Small intestine (tissue), 7 donors: ENCODE measurements at regions not wholly inside any gene's neighbourhood (a gene's known extent, or its start where the extent isn't known, plus 50 kb on each side); places are given as distances from the start of the nearest gene placed in this dataset.

ENCODE experiments used
- DNase-seq, 2 donors: peaks; one replicate each; pipeline versions ENCODE4 v3.0.0 to v3.0.0-alpha.2; 2013
- FAIRE-seq: peaks from 2 replicates; lab custom pipeline; 2012; peaks lifted over from hg19 to GRCh38; lab: Jason Lieb, UNC
- H3K27ac ChIP-seq, 3 donors: one replicate each; pipeline ENCODE4 v1.5.1; 2013; ENCODE audit warnings: low read length in 2 of 3, mild to moderate bottlenecking in 2 of 3, control low read depth in 1 of 3, inconsistent platforms in 1 of 3, low read depth in 1 of 3, moderate library complexity in 1 of 3
- H3K27me3 ChIP-seq, 3 donors: one replicate each; pipeline ENCODE4 v1.6.1; 2013; ENCODE audit warnings: low read length in 3 of 3, inconsistent platforms in 1 of 3; ENCODE audit not compliant: control insufficient read depth in 3 of 3, insufficient read depth in 3 of 3
- H3K36me3 ChIP-seq, 3 donors: one replicate each; pipeline ENCODE4 v1.6.1; 2013; ENCODE audit warnings: low read length in 3 of 3, inconsistent platforms in 1 of 3, low read depth in 1 of 3, mild to moderate bottlenecking in 1 of 3, moderate library complexity in 1 of 3; ENCODE audit not compliant: control insufficient read depth in 3 of 3, insufficient read depth in 2 of 3
- H3K4me1 ChIP-seq, 3 donors: one replicate each; pipeline ENCODE4 v1.6.1; 2013; ENCODE audit warnings: low read length in 2 of 3, inconsistent platforms in 1 of 3, low read depth in 1 of 3, mild to moderate bottlenecking in 1 of 3, moderate library complexity in 1 of 3; ENCODE audit not compliant: control insufficient read depth in 3 of 3, insufficient read depth in 2 of 3
- H3K4me3 ChIP-seq, 3 donors: one replicate each; pipeline ENCODE4 v1.5.1; 2013; ENCODE audit warnings: low read length in 3 of 3, control low read depth in 1 of 3, inconsistent platforms in 1 of 3, low read depth in 1 of 3, mild to moderate bottlenecking in 1 of 3, moderate library complexity in 1 of 3
- H3K9me3 ChIP-seq, 2 donors: one replicate each; pipeline ENCODE4 v1.6.1; 2013; ENCODE audit warnings: low read depth in 1 of 2, low read length in 1 of 2; ENCODE audit not compliant: control insufficient read depth in 2 of 2, insufficient read depth in 1 of 2
- WGBS, 3 donors: extraction: QIAGEN DNeasy Blood & Tissue Kit; methylation state at CpG; one replicate each; pipeline ENCODE4 v1.1.7; 2013; 5-methylcytosine and 5-hydroxymethylcytosine counted together
- donor health status: healthy with polysubstance abuse.
- donor health status: control.
- donor health status: control.
- donor health status: Bipolar disorder and iron deficiency.
- donor health status: healthy.

DNA sequence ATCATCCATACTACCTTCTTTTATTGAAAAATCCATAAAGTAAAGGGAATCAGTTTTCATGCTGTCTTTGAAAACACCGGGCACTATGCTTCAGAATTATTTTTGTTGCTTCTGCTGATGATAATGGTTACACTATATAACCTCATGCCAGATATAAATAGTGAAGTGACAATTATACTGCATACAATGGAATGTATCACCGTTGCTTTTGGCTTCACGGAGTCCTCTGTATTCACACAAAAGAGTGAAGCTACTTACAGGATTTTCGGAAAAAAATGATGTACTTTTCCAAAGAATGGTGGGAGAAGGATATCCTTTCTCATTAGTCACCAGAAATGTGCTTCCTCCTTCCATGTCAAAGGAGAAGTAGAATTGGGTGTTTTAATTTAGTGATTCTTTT is 159.1 kb upstream of the PITX2 start:
- no peak for DNase-seq
- Histone ChIP-seq H3K27ac (no peak overlapping the region), H3K4me1 (no peaks in the 10 kb centered on the region), H3K27me3 (no peaks in the 10 kb centered on the region), H3K36me3 (no peaks in the 10 kb centered on the region), H3K4me3 (no peak overlapping the region), H3K9me3 (no peaks in the 10 kb centered on the region)
- 69 to 76% (median 73%) methylated on average over 4 of the region's 4 CpGs for WGBS, 3 donors
- FAIRE-seq = no peak

DNA sequence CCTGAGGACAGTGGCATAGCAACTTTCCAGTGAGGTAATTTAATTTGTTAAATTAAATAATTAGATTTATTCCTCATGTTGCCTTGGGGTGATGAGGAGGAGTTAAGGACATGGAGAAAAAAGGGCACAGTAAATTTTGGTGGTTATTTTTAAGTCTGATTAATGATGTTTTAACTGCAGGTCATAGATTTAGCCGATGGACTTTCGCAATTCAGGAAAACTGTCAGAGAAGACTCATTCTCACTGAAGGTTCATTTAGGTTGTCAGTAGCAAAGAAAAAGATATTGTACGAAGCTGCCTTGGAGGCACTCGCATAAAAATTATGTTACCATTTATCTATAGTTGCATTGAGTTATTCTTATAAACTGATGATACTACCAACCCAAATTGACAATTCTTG is 164.2 kb upstream of the PITX2 start:
- Histone ChIP-seq H3K36me3 (no peaks in the 10 kb centered on the region), H3K27me3 (no peaks in the 10 kb centered on the region), H3K4me3 (no peak overlapping the region), H3K4me1 (no peaks in the 10 kb centered on the region), H3K9me3 (no peaks in the 10 kb centered on the region), H3K27ac (no peak overlapping the region)
- DNase-seq (no peak), FAIRE-seq (no peak)
- WGBS, 3 donors = 84 to 89% (median 86%) methylated on average over 4 of the region's 4 CpGs

DNA sequence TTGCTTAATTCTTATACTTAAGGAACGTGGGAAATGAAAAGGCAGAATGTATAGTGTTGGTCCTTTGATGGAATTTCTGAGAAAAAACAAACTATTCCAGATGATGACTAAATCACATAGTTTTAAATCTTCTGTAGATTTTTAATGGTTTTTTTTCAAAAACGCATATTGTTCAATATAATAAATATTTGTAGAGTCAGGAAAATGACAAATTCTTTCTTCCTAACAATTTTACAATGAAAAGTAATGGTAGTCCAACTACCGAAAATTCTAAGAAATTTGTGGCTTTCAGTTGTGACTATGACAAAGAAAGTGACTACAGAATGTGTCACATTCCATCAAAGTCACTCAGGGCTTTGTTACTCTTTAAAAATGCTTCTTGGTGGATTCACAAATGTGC is 164.8 kb upstream of the PITX2 start:
- Histone ChIP-seq H3K9me3 (no peaks in the 10 kb centered on the region), H3K27me3 (no peaks in the 10 kb centered on the region), H3K4me1 (no peaks in the 10 kb centered on the region), H3K4me3 (no peak overlapping the region), H3K27ac (no peak overlapping the region), H3K36me3 (no peaks in the 10 kb centered on the region)
- DNase-seq = no peak
- WGBS, 3 donors = 64 to 82% (median 72%) methylated on average over 3 of the region's 3 CpGs
- FAIRE-seq = no peak

DNA sequence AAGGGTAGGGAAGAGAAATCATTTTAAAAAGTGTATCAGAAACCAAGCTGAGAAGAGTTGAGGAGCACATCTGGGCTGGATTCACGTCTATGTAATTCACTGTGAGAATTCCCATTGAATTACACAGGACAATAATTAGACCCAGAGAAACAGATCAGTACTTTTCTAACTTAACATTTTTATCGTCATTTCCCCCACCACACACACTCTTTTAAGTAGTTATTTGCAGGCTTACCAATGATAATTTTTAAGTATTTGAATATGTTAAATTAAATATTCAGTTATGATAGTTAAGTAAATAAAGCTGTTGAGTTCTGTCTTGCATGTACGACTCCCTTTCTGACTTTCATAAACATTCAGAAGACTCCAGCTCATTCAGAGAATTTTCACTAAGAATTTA is 165.4 kb upstream of the PITX2 start:
- Histone ChIP-seq H3K27ac (no peak overlapping the region), H3K36me3 (no peaks in the 10 kb centered on the region), H3K4me1 (no peaks in the 10 kb centered on the region), H3K4me3 (no peak overlapping the region), H3K9me3 (no peaks in the 10 kb centered on the region), H3K27me3 (no peaks in the 10 kb centered on the region)
- FAIRE-seq (no peak), DNase-seq (no peak)
- 60 to 89% (median 64%) methylated on average over 3 of the region's 3 CpGs for WGBS, 3 donors

DNA sequence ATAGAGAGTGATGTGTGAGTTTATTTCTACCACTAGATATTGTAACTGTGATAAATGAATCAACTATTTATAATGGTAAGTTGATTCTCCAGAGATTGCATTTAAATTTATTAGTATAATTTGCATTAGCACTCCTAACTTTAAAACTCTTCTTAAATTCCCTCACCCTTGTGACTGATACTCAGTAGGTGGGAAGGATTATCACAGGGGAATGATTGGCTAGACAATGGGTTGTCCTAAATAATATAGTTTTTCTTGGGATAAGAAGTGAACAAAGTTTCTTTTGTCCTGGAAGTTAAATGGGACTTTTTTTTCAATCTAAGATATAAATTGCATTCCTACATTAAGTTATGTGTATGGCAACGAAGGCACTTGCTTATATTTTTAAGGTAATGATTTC is 169.2 kb upstream of the PITX2 start:
- 66 to 72% (median 72%) methylated on average over 1 of the region's 1 CpG for WGBS, 3 donors
- H3K27me3 ChIP-seq = no peaks in the 10 kb centered on the region
- H3K4me3 ChIP-seq = no peak overlapping the region
- H3K36me3 ChIP-seq = no peaks in the 10 kb centered on the region
- H3K27ac ChIP-seq = no peak overlapping the region
- DNase-seq (no peak), FAIRE-seq (no peak)
- H3K9me3 ChIP-seq = no peaks in the 10 kb centered on the region
- H3K4me1 ChIP-seq = peaks cover 0 to 4% (median 0%) of the 10 kb centered on the region in 3 donors

DNA sequence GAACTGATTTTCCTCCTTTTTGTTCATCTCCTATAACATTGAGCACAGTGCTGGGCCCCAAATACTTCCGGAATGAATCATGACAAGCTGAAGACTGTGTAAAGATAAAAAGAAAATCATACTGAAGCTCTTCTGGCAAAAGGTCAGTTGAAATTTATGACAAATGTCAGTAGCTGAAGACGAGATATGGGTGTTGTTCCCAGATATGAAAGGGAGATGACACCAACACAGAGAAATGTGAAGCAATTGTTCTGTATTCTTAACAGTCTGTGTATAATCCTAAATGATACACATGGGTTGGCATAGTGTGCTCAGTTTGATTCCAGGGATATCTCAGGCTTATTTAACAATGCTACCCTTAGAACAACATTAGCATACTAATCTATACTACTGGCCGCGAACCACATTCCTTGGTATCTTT is 170.5 kb upstream of the PITX2 start:
- no peaks in the 10 kb centered on the region for H3K36me3 ChIP-seq
- WGBS, 3 donors = 48 to 58% (median 54%) methylated on average over 4 of the region's 4 CpGs
- no peaks in the 10 kb centered on the region for H3K9me3 ChIP-seq
- H3K27me3 ChIP-seq = no peaks in the 10 kb centered on the region
- H3K27ac ChIP-seq = no peak overlapping the region
- FAIRE-seq (no peak), DNase-seq (peak in 1 of 2 donors; percentile 15)
- H3K4me1 ChIP-seq = peaks cover 0 to 12% (median 0%) of the 10 kb centered on the region in 3 donors
- no peak overlapping the region for H3K4me3 ChIP-seq

DNA sequence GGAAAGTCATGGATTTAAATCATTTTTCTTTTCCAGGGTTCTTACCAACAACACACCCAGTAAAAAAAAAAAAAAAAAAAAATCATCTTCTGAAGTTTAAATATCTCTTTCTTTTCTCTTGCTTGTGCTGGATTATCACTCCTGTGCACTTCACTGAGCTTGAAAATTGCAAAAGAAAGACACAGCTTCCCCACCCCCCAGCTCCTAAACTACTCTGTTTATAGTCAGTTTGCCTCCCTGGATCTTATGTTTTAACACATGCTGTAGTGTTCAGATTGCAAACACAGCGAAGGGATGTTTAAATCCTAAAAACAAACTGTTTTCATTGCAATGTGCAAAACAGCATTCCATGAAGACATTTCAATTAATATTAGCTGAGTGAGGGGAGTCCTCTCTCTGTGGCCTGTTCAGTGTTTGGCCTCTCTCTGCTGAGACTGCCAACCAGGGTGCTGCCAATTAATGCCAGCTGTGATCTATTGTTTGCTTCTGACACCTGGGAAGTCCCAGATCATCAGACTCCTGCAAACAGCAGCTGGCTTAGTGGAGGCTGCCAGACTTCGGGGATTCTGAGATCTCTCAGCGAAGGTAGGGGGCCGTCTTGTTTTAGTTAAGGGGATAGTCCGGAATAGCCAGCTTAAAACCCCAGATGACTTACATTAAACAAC is 171.1 kb upstream of the PITX2 start:
- DNase-seq (peak in 1 of 2 donors; percentile 6), FAIRE-seq (no peak)
- Histone ChIP-seq H3K36me3 (no peaks in the 10 kb centered on the region), H3K4me3 (no peak overlapping the region), H3K9me3 (no peaks in the 10 kb centered on the region), H3K27ac (no peak overlapping the region), H3K4me1 (peaks cover 0 to 15% (median 0%) of the 10 kb centered on the region in 3 donors), H3K27me3 (no peaks in the 10 kb centered on the region)
- WGBS, 3 donors = 63 to 66% (median 64%) methylated on average over 5 of the region's 5 CpGs

DNA sequence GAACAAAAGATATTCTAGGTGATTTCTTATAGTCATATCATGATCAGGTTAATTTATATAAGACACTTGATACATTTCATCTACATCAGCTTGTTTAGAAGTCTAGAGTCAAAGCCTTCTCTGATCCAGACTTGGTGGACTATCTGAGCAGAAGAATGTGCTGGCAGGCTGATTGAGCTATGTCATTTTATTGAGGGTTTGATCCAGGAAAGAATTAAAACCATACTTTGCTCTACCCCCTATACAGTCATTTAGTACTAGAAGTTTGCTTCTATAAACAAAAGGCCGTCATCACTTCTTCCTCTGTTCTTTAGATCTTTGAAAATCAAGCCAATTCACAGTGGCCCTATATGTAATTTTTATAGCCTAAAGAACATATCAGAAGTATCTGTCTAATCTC is 173.1 kb upstream of the PITX2 start:
- FAIRE-seq (no peak), DNase-seq (no peak)
- Histone ChIP-seq H3K9me3 (no peaks in the 10 kb centered on the region), H3K36me3 (no peaks in the 10 kb centered on the region), H3K4me1 (peaks cover 0 to 17% (median 0%) of the 10 kb centered on the region in 3 donors), H3K4me3 (no peak overlapping the region), H3K27me3 (no peaks in the 10 kb centered on the region), H3K27ac (no peak overlapping the region)
- 56 to 67% (median 62%) methylated on average over 1 of the region's 1 CpG for WGBS, 3 donors

DNA sequence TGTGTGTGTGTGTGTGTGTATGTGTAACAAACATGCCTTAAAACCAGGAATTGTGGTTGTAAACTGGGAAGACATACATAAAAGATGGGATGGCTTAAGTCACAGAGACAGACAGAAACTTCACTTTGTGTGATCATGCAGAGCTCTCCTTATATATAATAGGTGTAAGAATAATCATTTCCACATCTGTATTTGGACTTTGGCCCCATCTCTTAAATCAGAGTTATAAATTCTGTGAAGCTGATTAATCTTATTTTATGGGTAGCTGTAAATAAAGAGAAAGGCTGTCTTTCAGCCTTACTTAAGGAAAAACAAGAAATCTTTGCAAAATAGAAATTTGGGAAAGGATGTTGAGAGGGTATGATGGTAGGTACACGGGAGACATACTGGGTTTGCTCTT is 174.6 kb upstream of the PITX2 start:
- no peaks in the 10 kb centered on the region for H3K9me3 ChIP-seq
- peak; percentile 34 to 62 for DNase-seq
- H3K27ac ChIP-seq = no peak overlapping the region
- no peak for FAIRE-seq
- H3K4me3 ChIP-seq = no peak overlapping the region
- no peaks in the 10 kb centered on the region for H3K27me3 ChIP-seq
- 16 to 58% (median 34%) methylated on average over 1 of the region's 1 CpG for WGBS, 3 donors
- H3K4me1 ChIP-seq = peaks cover 0 to 17% (median 0%) of the 10 kb centered on the region in 3 donors
- H3K36me3 ChIP-seq = no peaks in the 10 kb centered on the region
